Esophagus squamous epithelium (tissue), 5 donors: ENCODE measurements at regions not wholly inside any gene's neighbourhood (a gene's known extent, or its start where the extent isn't known, plus 50 kb on each side); places are given as distances from the start of the nearest gene placed in this dataset.

Experiments used
- DNase-seq: peaks from one replicate; lab custom pipeline; 2025; lab: John Stamatoyannopoulos, UW
- H3K27ac ChIP-seq, 4 donors: fragments of 200-600 bp; sonication (generic); one replicate each; pipeline ENCODE4 v1.5.1; 2016 to 2019; ENCODE audit warnings: mild to moderate bottlenecking in 1 of 4
- H3K27me3 ChIP-seq, 4 donors: fragments of 200-600 bp; sonication (generic); 1 replicate in 3 of 4; 2 replicates in 1 of 4; pipeline versions ENCODE4 v1.5.1 to v1.6.0; 2017 to 2021; ENCODE audit warnings: antibody characterized with exemption in 1 of 4
- H3K36me3 ChIP-seq, 3 donors: fragments of 200-600 bp; sonication (generic); one replicate each; pipeline ENCODE4 v1.5.1; 2016 to 2019
- H3K4me1 ChIP-seq, 3 donors: fragments of 200-600 bp; sonication (generic); one replicate each; pipeline ENCODE4 v1.5.1; 2017 to 2019
- H3K4me3 ChIP-seq, 4 donors: fragments of 200-600 bp; sonication (generic); 1 replicate in 3 of 4; 2 replicates in 1 of 4; pipeline ENCODE4 v1.5.1; 2016 to 2019; ENCODE audit warnings: mild to moderate bottlenecking in 2 of 4, moderate library complexity in 1 of 4
- H3K9me3 ChIP-seq, 3 donors: fragments of 200-600 bp; sonication (generic); one replicate each; pipeline ENCODE4 v1.5.1; 2016 to 2019
- CTCF ChIP-seq, 6 experiments: fragments of 450-650 bp in 4 of 6; fragments of 200-600 bp in 2 of 6; sonication (generic) in 2 of 6; IDR thresholded peaks; one replicate each; pipeline ENCODE4 v1.5.1; 2016 to 2019; ENCODE audit warnings: antibody characterized with exemption in 6 of 6, mild to moderate bottlenecking in 4 of 6, moderate library complexity in 4 of 6
- POLR2A ChIP-seq, 4 donors: fragments of 450-650 bp; IDR thresholded peaks; one replicate each; pipeline ENCODE4 v1.6.1; 2017; ENCODE audit warnings: antibody characterized with exemption in 4 of 4, mild to moderate bottlenecking in 4 of 4, moderate library complexity in 3 of 4
- WGBS, 2 donors: methylation state at CpG; one replicate each; pipeline ENCODE4 v1.1.5; 2018; 5-methylcytosine and 5-hydroxymethylcytosine counted together
- intact Hi-C: fragments of 100-400 bp; cut with DNase I; formaldehyde crosslinking; loops from one replicate; pipeline ENCODE4 v1.15.0; 2022
- donor health status: DM: yes; HTN: yes; CAD: no.

GRCh38 chr3:124398594-124398993 lies 331.7 kb upstream of the UMPS start:
- 75 to 89% methylated on average over 6 to 7 of the region's 7 CpGs for WGBS, 2 donors
- intact Hi-C loops: no loop called here
- Histone ChIP-seq H3K4me1 (no peaks in the 10 kb centered on the region), H3K36me3 (no peaks in the 10 kb centered on the region), H3K9me3 (no peaks in the 10 kb centered on the region), H3K4me3 (no peak overlapping the region), H3K27ac (no peak overlapping the region), H3K27me3 (no peaks in the 10 kb centered on the region)
- no peak for DNase-seq
- TF ChIP-seq CTCF (IDR thresholded peaks at IDR 0.05) (no peak), POLR2A (IDR thresholded peaks at IDR 0.05) (no peak)

- intact Hi-C loops: no loop called here
- no peaks in the 10 kb centered on the region for H3K4me1 ChIP-seq
- no peak for TF ChIP-seq POLR2A (IDR thresholded peaks at IDR 0.05)
- TF ChIP-seq CTCF (IDR thresholded peaks at IDR 0.05): no peak
- H3K36me3 ChIP-seq: no peaks in the 10 kb centered on the region
- no peak overlapping the region for H3K4me3 ChIP-seq
- WGBS, 2 donors: 50 to 94% methylated on average over 2 of the region's 2 CpGs
- H3K9me3 ChIP-seq: no peaks in the 10 kb centered on the region
- DNase-seq: no peak
- no peaks in the 10 kb centered on the region for H3K27me3 ChIP-seq
- H3K27ac ChIP-seq: no peak overlapping the region
Observed at GRCh38 chr3:124401843-124402242, 328.4 kb upstream of the UMPS start.

- H3K36me3 ChIP-seq: no peaks in the 10 kb centered on the region
- no peak for DNase-seq
- H3K9me3 ChIP-seq: no peaks in the 10 kb centered on the region
- H3K4me3 ChIP-seq: no peak overlapping the region
- intact Hi-C loops: no loop called here
- WGBS, 2 donors: 76 to 83% methylated on average over 4 of the region's 4 CpGs
- H3K27ac ChIP-seq: no peak overlapping the region
- no peaks in the 10 kb centered on the region for H3K27me3 ChIP-seq
- TF ChIP-seq CTCF (IDR thresholded peaks at IDR 0.05) (no peak), POLR2A (IDR thresholded peaks at IDR 0.05) (no peak)
- H3K4me1 ChIP-seq: no peaks in the 10 kb centered on the region
Observed at GRCh38 chr3:124402791-124403190, 327.5 kb upstream of the UMPS start.

GRCh38 chr3:124404621-124405020 lies 325.6 kb upstream of the UMPS start:
- Histone ChIP-seq H3K4me3 (no peak overlapping the region), H3K27me3 (no peaks in the 10 kb centered on the region), H3K4me1 (no peaks in the 10 kb centered on the region), H3K27ac (no peak overlapping the region), H3K9me3 (no peaks in the 10 kb centered on the region), H3K36me3 (no peaks in the 10 kb centered on the region)
- TF ChIP-seq POLR2A (IDR thresholded peaks at IDR 0.05) (no peak), CTCF (IDR thresholded peaks at IDR 0.05) (no peak)
- intact Hi-C loops: no loop called here
- 71 to 80% methylated on average over 4 of the region's 4 CpGs for WGBS, 2 donors
- no peak for DNase-seq

- intact Hi-C loops: no loop called here
- DNase-seq: no peak
- Histone ChIP-seq H3K27ac (no peak overlapping the region), H3K4me3 (no peak overlapping the region), H3K4me1 (no peaks in the 10 kb centered on the region), H3K9me3 (no peaks in the 10 kb centered on the region), H3K36me3 (no peaks in the 10 kb centered on the region), H3K27me3 (no peaks in the 10 kb centered on the region)
- WGBS, 2 donors: 89% methylated on average over 1 of the region's 1 CpG
- no peak for TF ChIP-seq CTCF (IDR thresholded peaks at IDR 0.05)
- TF ChIP-seq POLR2A (IDR thresholded peaks at IDR 0.05): no peak
Observed at GRCh38 chr3:124407260-124407659, 323.0 kb upstream of the UMPS start.
